ENCODE measurements at regions not wholly inside any gene's neighbourhood (a gene's known extent, or its start where the extent isn't known, plus 50 kb on each side); places are given as distances from the start of the nearest gene placed in this dataset.

- H3K4me1 ChIP-seq (ENCODE audit: low read length): peaks cover 11% of the 10 kb centered on the region
Measured at GRCh38 chr7:10720042-10720441, 253.6 kb upstream of the PHF14 start.

GRCh38 chr7:10721289-10721688 is 252.4 kb upstream of the PHF14 start:
- no peak overlapping the region for H3K4me2 ChIP-seq (ENCODE audit: low read depth, low read length)
- H3K4me1 ChIP-seq (ENCODE audit: low read length): peaks cover 11% of the 10 kb centered on the region

More at GRCh38 chr7:10720042-10720441, 253.6 kb upstream of the PHF14 start:
- H3K27me3 ChIP-seq (replicated peaks; ENCODE audit: insufficient read depth, low read length): no peaks in the 10 kb centered on the region
- no peak overlapping the region for H3K4me2 ChIP-seq (ENCODE audit: low read depth, low read length)
- H2AFZ ChIP-seq (ENCODE audit: low read length): no peak overlapping the region
- H3K27ac ChIP-seq (ENCODE audit: low read length): no peak overlapping the region
- no peak for DNase-seq
- TF ChIP-seq EZH2phosphoT487 (IDR thresholded peaks at IDR 0.05; ENCODE audit: low read length) (no peak), CTCF (IDR thresholded peaks at IDR 0.05; ENCODE audit: low read length) (no peak), EZH2 (optimal IDR thresholded peaks at IDR 0.05; ENCODE audit: low read depth, low read length) (no peak)
- H4K20me1 ChIP-seq (ENCODE audit: insufficient read depth, low read length): no peaks in the 10 kb centered on the region
- no peaks in the 10 kb centered on the region for H3K79me2 ChIP-seq (ENCODE audit: low read length)
- no peak overlapping the region for H3K4me3 ChIP-seq (ENCODE audit: low read length)
- no peak overlapping the region for H3K9ac ChIP-seq (ENCODE audit: low read length)
- no peaks in the 10 kb centered on the region for H3F3A ChIP-seq (ENCODE audit: insufficient read depth, low read length)
- no peaks in the 10 kb centered on the region for H3K9me3 ChIP-seq (replicated peaks; ENCODE audit: insufficient read depth, low read length)
- no peaks in the 10 kb centered on the region for H3K36me3 ChIP-seq (replicated peaks; ENCODE audit: insufficient read depth, low read length)
- no peaks in the 10 kb centered on the region for H3K9me2 ChIP-seq (replicated peaks; ENCODE audit: insufficient read depth, low read length)

GRCh38 chr7:10723832-10724231 is 249.8 kb upstream of the PHF14 start:
- TF ChIP-seq EZH2phosphoT487 (IDR thresholded peaks at IDR 0.05; ENCODE audit: low read length) (no peak), CTCF (IDR thresholded peaks at IDR 0.05; ENCODE audit: low read length) (no peak), EZH2 (optimal IDR thresholded peaks at IDR 0.05; ENCODE audit: low read depth, low read length) (no peak)
- Histone ChIP-seq H3K4me3 (ENCODE audit: low read length) (no peak overlapping the region), H3K27ac (ENCODE audit: low read length) (no peak overlapping the region), H3K36me3 (replicated peaks; ENCODE audit: insufficient read depth, low read length) (no peaks in the 10 kb centered on the region), H3K79me2 (ENCODE audit: low read length) (no peaks in the 10 kb centered on the region), H2AFZ (ENCODE audit: low read length) (no peak overlapping the region), H3K27me3 (replicated peaks; ENCODE audit: insufficient read depth, low read length) (no peaks in the 10 kb centered on the region), H3K4me1 (ENCODE audit: low read length) (peaks cover 11% of the 10 kb centered on the region), H3K9me3 (replicated peaks; ENCODE audit: insufficient read depth, low read length) (no peaks in the 10 kb centered on the region), H3K4me2 (ENCODE audit: low read depth, low read length) (no peak overlapping the region), H4K20me1 (ENCODE audit: insufficient read depth, low read length) (no peaks in the 10 kb centered on the region), H3F3A (ENCODE audit: insufficient read depth, low read length) (no peaks in the 10 kb centered on the region), H3K9me2 (replicated peaks; ENCODE audit: insufficient read depth, low read length) (no peaks in the 10 kb centered on the region), H3K9ac (ENCODE audit: low read length) (no peak overlapping the region)
- no peak for DNase-seq

More at GRCh38 chr7:10721289-10721688, 252.4 kb upstream of the PHF14 start:
- Histone ChIP-seq H3K27me3 (replicated peaks; ENCODE audit: insufficient read depth, low read length) (no peaks in the 10 kb centered on the region), H3K27ac (ENCODE audit: low read length) (no peak overlapping the region), H4K20me1 (ENCODE audit: insufficient read depth, low read length) (no peaks in the 10 kb centered on the region), H3F3A (ENCODE audit: insufficient read depth, low read length) (no peaks in the 10 kb centered on the region), H3K4me3 (ENCODE audit: low read length) (no peak overlapping the region), H3K9me3 (replicated peaks; ENCODE audit: insufficient read depth, low read length) (no peaks in the 10 kb centered on the region), H3K36me3 (replicated peaks; ENCODE audit: insufficient read depth, low read length) (no peaks in the 10 kb centered on the region), H3K9me2 (replicated peaks; ENCODE audit: insufficient read depth, low read length) (no peaks in the 10 kb centered on the region), H3K79me2 (ENCODE audit: low read length) (no peaks in the 10 kb centered on the region), H3K9ac (ENCODE audit: low read length) (no peak overlapping the region), H2AFZ (ENCODE audit: low read length) (no peak overlapping the region)
- no peak for DNase-seq
- TF ChIP-seq EZH2 (optimal IDR thresholded peaks at IDR 0.05; ENCODE audit: low read depth, low read length): no peak
- no peak for TF ChIP-seq CTCF (IDR thresholded peaks at IDR 0.05; ENCODE audit: low read length)
- TF ChIP-seq EZH2phosphoT487 (IDR thresholded peaks at IDR 0.05; ENCODE audit: low read length): no peak

All from MM.1S (cell line).